HG03460 (cell line): ENCODE measurements at regions not wholly inside any gene's neighbourhood (a gene's known extent, or its start where the extent isn't known, plus 50 kb on each side); places are given as distances from the start of the nearest gene placed in this dataset.
"Not testable (repeated sequence)": the region's sequence is repeated elsewhere in the genome, so short reads cannot be mapped to it uniquely, and the experiment has no call there.

Experiments used
- ATAC-seq: cut with Tn5 transposase; IDR thresholded peaks from one replicate; pipeline ENCODE4 v1.9.1; 2021; ENCODE audit not compliant: unreplicated experiment

- ATAC-seq: no peak
Observed at GRCh38 chr7:132030883-132031282, 474.5 kb upstream of the PODXL start.

GRCh38 chr7:132030086-132030568 is 473.7 kb upstream of the PODXL start:
- ATAC-seq: no peak

- ATAC-seq: no peak
Observed at GRCh38 chr7:132029369-132030085, 473.1 kb upstream of the PODXL start.

GRCh38 chr7:132028144-132028920 is 471.9 kb upstream of the PODXL start:
- no peak for ATAC-seq

- ATAC-seq: no peak
Observed at GRCh38 chr7:132024290-132024689, 467.9 kb upstream of the PODXL start.

- no peak for ATAC-seq
Observed at GRCh38 chr7:132023466-132023865, 467.0 kb upstream of the PODXL start.

- no peak for ATAC-seq
Observed at GRCh38 chr7:132022188-132022587, 465.8 kb upstream of the PODXL start.

GRCh38 chr7:132019703-132020102 is 463.3 kb upstream of the PODXL start:
- ATAC-seq: no peak

GRCh38 chr7:132009778-132010177 is 453.4 kb upstream of the PODXL start:
- no peak for ATAC-seq

- no peak for ATAC-seq
Observed at GRCh38 chr7:132004529-132004928, 448.1 kb upstream of the PODXL start.

GRCh38 chr7:132002343-132002968 is 446.0 kb upstream of the PODXL start:
- no peak for ATAC-seq

GRCh38 chr7:132001146-132001545 is 444.7 kb upstream of the PODXL start:
- no peak for ATAC-seq

- no peak for ATAC-seq
Observed at GRCh38 chr7:131999193-131999592, 442.8 kb upstream of the PODXL start.

- no peak for ATAC-seq
Observed at GRCh38 chr7:131995324-131995723, 438.9 kb upstream of the PODXL start.

GRCh38 chr7:131981069-131981468 is 424.6 kb upstream of the PODXL start:
- not testable (repeated sequence) for ATAC-seq

GRCh38 chr7:131978118-131978517 is 421.7 kb upstream of the PODXL start:
- ATAC-seq: not testable (repeated sequence)

GRCh38 chr7:131976411-131976810 is 420.0 kb upstream of the PODXL start:
- no peak for ATAC-seq

GRCh38 chr7:131974671-131975070 is 418.2 kb upstream of the PODXL start:
- ATAC-seq: no peak

GRCh38 chr7:131972251-131972650 is 415.8 kb upstream of the PODXL start:
- no peak for ATAC-seq

GRCh38 chr7:131970602-131971001 is 414.2 kb upstream of the PODXL start:
- ATAC-seq: no peak

- ATAC-seq: no peak
Observed at GRCh38 chr7:131969560-131969959, 413.1 kb upstream of the PODXL start.

- no peak for ATAC-seq
Observed at GRCh38 chr7:131967216-131967730, 410.8 kb upstream of the PODXL start.
